IPS DF 4.7 (cell line): ENCODE measurements at regions not wholly inside any gene's neighbourhood (a gene's known extent, or its start where the extent isn't known, plus 50 kb on each side); places are given as distances from the start of the nearest gene placed in this dataset.
"Not testable (repeated sequence)": the region's sequence is repeated elsewhere in the genome, so short reads cannot be mapped to it uniquely, and the experiment has no call there.

Experiments
- DNase-seq: peaks from one replicate; pipeline ENCODE4 v3.0.0-alpha.2; 2013; ENCODE audit warnings: low spot score; ENCODE audit errors: extremely low read depth

- no peak for DNase-seq
Measured at GRCh38 chr2:142582317-142582716, 295.1 kb upstream of the KYNU start.

- no peak for DNase-seq
Measured at GRCh38 chr2:142581491-142581890, 296.0 kb upstream of the KYNU start.

- no peak for DNase-seq
Measured at GRCh38 chr2:142580691-142581090, 296.8 kb upstream of the KYNU start.

GRCh38 chr2:142575561-142575960 lies 301.9 kb upstream of the KYNU start:
- DNase-seq, result no peak

DNA sequence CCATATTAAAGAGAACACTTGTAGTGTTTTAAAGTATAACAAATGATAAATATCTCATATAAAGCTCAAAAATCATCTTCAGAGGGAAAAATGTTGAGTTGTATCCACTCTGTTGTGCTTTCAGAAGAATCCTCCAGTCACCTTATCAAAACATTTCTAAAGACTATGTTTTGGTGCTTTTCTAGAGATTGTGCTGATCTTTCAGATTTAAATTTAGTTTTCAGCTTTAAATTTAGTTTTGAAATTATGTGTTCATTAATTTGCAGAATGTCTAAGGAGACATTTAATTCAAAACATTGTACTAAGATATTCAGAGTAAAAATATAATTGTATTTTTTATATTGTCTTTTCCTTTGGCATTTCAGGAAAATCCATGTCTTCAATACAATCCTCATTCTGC lies 303.1 kb upstream of the KYNU start:
- no peak for DNase-seq

DNA sequence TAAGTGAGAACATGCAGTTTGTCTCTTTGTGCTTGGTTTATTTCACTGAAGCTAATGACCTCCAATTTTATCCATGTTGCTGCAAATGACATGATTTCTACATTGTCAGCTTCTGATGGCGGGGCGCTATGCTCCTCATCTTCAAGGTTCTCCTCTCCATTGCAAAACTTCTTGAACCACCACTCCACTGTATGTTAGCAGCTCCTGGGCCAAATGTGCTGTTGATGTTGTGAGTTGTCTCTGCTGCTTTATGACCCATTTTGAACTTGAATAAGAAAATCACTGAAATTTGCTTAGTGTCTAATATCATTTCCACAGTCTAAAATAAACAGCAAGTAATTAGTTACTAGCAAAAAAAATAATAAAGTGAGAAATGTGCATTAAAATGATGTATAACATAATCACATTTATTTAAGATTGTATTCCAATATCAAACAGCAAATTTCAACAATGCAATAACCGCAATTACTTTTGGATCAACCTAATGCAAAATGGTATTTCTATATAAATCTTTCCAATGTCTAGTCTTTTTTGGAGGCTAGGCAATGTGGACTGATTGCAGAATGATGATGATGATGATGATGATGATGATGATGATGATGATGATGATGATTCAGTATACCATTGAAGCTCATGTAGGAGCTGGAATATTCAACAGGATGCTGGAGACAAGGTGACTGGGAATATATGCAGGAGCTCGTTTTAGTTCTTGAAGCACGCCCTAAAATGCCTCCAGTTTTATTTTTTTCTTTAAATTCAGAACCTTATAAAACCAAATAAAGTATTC lies 304.9 kb upstream of the KYNU start:
- DNase-seq, result no peak

GRCh38 chr2:142571934-142572333 lies 305.5 kb upstream of the KYNU start:
- DNase-seq, result no peak

- no peak for DNase-seq
Measured at GRCh38 chr2:142562900-142563299, 314.6 kb upstream of the KYNU start.

- no peak for DNase-seq
Measured at GRCh38 chr2:142561656-142562055, 315.8 kb upstream of the KYNU start.

DNA sequence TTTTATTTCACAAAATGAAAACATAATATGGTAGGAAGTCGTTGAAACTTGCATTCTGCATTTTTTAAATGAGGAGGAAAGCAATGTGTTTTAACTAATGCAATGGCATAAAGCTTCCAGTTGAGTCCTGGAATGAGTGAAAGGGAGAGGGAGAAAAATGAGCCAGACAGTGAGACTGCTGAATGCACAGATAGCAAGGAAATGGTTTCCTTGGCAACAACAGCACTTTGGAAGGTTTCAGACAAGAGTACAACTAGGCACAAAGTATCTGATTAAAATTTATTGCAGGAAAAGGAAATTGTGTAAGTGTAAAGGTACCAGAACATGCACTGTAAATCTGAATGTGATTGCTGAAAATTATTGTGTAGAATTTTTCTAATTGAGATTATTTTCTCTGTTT lies 320.1 kb upstream of the KYNU start:
- DNase-seq, result no peak

DNA sequence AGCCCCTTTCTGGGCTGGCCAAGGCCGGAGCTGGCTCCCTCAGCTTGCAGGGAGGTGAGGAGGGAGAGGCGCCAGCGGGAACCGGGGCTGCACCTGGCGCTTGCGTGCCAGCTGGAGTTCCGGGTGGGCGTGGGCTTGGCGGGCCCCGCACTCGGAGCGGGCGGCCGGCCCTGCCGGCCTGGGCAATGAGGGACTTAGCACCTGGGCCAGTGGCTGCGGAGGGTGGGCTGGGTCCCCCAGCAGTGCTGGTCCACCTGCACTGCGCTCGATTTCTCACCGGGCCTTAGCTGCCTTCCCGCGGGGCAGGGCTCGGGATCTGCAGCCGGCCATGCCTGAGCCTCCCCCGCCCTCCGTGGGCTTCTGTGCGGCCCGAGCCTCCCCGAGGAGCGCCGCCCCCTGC lies 331.5 kb upstream of the KYNU start:
- DNase-seq, result not testable (repeated sequence)

DNA sequence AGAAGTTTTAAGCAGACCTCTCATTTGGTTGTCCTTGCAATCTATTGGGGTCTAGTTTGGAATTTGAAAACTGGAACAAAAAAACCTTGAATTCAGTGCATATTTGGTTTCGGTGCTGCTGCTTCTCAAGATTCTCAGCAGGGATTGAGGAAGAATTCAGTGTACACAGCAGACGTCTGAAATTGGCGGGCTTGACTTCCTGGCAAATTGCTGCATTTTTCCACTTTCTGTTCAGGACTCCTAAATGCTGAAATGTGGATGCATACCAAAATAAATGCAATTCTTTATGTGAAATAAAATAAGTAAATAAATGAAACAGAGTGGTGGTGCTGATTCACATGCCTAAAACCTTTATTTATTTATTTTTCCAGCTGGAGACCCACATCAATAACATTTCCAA lies 332.4 kb upstream of the KYNU start:
- no peak for DNase-seq

DNA sequence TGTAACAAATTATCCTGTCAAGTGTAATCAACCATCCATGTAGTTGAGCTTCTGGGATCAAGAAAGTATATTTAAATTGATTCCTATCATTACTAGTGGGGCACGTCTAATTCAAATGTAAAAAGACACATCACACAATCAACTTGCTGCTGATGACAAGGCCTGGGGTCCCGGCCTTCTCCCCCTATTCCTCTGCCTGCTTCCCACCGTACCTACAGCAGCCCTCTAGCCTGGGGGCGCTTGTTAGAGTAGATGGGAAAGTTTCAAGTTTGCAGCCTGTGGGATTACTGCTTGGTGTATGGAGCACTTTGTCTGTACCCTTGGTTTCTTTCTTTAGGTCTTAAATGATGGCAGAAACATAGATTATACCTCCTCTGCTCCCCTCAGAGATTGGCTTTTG lies 333.3 kb upstream of the KYNU start:
- no peak for DNase-seq

DNA sequence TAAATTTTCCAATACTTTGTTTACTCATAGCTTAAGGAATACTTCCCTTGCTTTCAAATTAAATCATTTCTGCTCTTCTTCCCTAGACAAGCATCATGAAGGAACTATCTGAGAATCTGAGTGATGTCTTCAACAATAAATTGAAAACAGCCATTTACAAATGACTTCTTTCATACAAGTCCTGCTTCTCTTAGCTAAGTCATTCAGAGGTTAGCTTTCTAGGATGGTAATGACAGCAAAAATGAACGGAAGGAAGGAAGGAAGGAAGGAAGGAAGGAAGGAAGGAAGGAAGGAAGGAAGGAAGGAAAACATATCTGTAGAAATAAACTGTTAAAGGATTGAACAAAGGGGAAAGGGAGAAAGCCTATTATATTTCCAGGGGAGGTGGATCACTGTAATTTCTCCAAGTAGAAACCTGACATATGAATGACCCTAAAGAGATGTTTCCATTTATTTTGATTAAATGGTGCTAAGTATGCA lies 335.0 kb upstream of the KYNU start:
- no peak for DNase-seq

DNA sequence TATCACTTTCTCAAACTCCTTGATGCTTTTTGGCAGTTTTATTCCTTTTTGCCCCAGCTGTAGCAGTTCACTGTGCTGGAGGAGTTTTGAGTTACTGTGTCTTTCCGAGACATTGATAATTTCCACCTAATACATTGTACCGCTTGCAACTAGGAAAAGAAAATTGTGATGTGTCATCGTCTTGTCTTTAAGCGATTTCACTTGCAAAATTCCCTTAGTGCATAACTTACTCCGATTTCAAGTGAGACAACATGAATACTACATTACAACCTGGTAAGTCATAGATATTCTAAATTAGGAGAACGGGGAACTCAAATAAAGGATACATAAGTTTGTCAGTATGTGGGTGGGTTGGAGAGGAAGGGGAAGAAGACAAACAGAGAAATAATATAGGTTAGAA lies 340.5 kb upstream of the KYNU start:
- no peak for DNase-seq

GRCh38 chr2:142536492-142536891 lies 341.0 kb upstream of the KYNU start:
- DNase-seq, result no peak

GRCh38 chr2:142535311-142535710 lies 342.2 kb upstream of the KYNU start:
- DNase-seq, result no peak

- no peak for DNase-seq
Measured at GRCh38 chr2:142533177-142533576, 344.3 kb upstream of the KYNU start.

GRCh38 chr2:142531377-142531776 lies 346.1 kb upstream of the KYNU start:
- DNase-seq, result no peak

GRCh38 chr2:142525720-142526119 lies 351.7 kb upstream of the KYNU start:
- DNase-seq, result no peak

DNA sequence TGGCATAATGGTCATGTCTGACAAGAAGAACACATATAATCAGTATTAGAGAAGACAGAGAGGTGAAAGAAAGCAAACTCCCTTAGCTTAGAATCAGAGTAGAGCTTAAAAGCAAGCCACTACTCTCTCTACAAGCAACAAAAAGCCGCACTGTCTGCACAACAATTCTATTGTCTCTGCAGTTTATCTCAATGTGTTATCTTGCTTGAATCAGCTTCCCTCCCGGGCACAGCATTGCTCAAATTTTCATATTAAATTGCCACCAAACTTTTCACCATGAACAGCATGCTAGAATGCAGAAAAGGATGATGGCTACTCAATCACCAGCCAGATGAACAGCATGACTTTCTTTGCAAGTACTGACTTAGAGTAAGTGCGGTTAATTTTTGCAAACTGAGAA lies 356.0 kb upstream of the KYNU start:
- DNase-seq, result no peak

GRCh38 chr2:142515493-142515892 lies 362.0 kb upstream of the KYNU start:
- DNase-seq, result no peak

DNA sequence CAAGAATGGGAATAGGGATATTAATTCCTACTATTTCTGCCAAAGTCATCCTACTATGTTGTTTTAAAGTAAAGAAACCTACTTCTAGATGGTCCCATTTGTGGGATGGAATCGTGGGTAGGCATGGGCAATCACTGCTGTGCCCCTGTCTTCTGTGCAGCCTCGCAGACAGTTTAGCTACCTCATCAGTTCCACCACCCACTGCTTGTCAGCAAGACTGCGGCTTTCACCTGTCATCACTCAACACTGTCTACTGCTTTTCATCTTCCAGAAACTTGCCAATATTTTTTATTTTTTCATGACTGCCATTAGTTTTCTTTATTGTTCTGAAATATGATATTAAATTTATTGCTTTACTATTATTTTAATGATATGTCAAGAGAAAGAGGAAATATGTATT lies 368.1 kb upstream of the KYNU start:
- DNase-seq, result no peak

DNA sequence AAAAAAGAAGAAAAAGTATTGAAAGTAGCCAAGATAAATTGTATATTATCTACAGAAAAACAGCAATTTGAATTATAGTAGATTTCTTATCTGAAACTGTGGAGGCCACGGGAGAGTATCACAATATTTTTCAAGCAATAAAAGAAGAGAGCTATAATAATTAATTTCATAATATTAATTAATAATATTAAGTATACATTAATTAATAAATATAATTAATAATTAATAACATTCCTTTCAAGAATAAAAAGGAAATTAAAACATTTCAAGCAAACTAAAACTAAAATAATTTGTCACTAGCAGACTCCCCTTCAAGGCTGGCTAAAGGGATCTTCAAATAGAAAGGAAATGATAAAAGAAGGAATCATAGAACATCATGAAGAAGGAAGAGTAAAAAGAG lies 372.7 kb upstream of the KYNU start:
- no peak for DNase-seq
